ENCODE measurements at regions not wholly inside any gene's neighbourhood (a gene's known extent, or its start where the extent isn't known, plus 50 kb on each side); places are given as distances from the start of the nearest gene placed in this dataset.

GRCh38 chr22:27115410-27115809 is 458.0 kb downstream of the MIAT start:
- no peak for DNase-seq (ENCODE audit: low read depth, low spot score)

GRCh38 chr22:27115816-27116256 is 458.4 kb downstream of the MIAT start:
- DNase-seq (ENCODE audit: low read depth, low spot score) = no peak

- no peak for DNase-seq (ENCODE audit: low read depth, low spot score)
These were observed 459.1 kb downstream of the MIAT start for GRCh38 chr22:27116312-27117086.

GRCh38 chr22:27120036-27120435 is 462.6 kb downstream of the MIAT start:
- no peak for DNase-seq (ENCODE audit: low read depth, low spot score)

GRCh38 chr22:27122574-27122973 is 465.2 kb downstream of the MIAT start:
- DNase-seq (ENCODE audit: low read depth, low spot score) = no peak

GRCh38 chr22:27123880-27124279 is 466.5 kb downstream of the MIAT start:
- DNase-seq (ENCODE audit: low read depth, low spot score) = no peak

- DNase-seq (ENCODE audit: low read depth, low spot score) = no peak
These were observed 467.1 kb downstream of the MIAT start for GRCh38 chr22:27124351-27124966.

GRCh38 chr22:27125539-27125938 is 468.2 kb downstream of the MIAT start:
- no peak for DNase-seq (ENCODE audit: low read depth, low spot score)

GRCh38 chr22:27127911-27128310 is 470.5 kb downstream of the MIAT start:
- DNase-seq (ENCODE audit: low read depth, low spot score) = no peak

- no peak for DNase-seq (ENCODE audit: low read depth, low spot score)
These were observed 471.2 kb downstream of the MIAT start for GRCh38 chr22:27128461-27129085.

GRCh38 chr22:27129266-27129665 is 471.9 kb downstream of the MIAT start:
- DNase-seq (ENCODE audit: low read depth, low spot score) = no peak

- no peak for DNase-seq (ENCODE audit: low read depth, low spot score)
These were observed 473.5 kb downstream of the MIAT start for GRCh38 chr22:27130906-27131305.

GRCh38 chr22:27131346-27131745 is 474.0 kb downstream of the MIAT start:
- no peak for DNase-seq (ENCODE audit: low read depth, low spot score)

GRCh38 chr22:27132400-27132799 is 475.0 kb downstream of the MIAT start:
- DNase-seq (ENCODE audit: low read depth, low spot score) = no peak

- DNase-seq (ENCODE audit: low read depth, low spot score) = no peak
These were observed 475.6 kb downstream of the MIAT start for GRCh38 chr22:27133019-27133431.

GRCh38 chr22:27133681-27134314 is 476.4 kb downstream of the MIAT start:
- no peak for DNase-seq (ENCODE audit: low read depth, low spot score)

- DNase-seq (ENCODE audit: low read depth, low spot score) = no peak
These were observed 476.9 kb downstream of the MIAT start for GRCh38 chr22:27134315-27134701.

- DNase-seq (ENCODE audit: low read depth, low spot score) = no peak
These were observed 477.9 kb downstream of the MIAT start for GRCh38 chr22:27135031-27135981.

GRCh38 chr22:27136596-27136995 is 479.2 kb downstream of the MIAT start:
- DNase-seq (ENCODE audit: low read depth, low spot score) = no peak

- no peak for DNase-seq (ENCODE audit: low read depth, low spot score)
These were observed 480.5 kb downstream of the MIAT start for GRCh38 chr22:27137871-27138337.

GRCh38 chr22:27138471-27138870 is 481.1 kb downstream of the MIAT start:
- DNase-seq (ENCODE audit: low read depth, low spot score) = no peak

All from iPS DF 19.7 (cell line).